DOHH2 (cell line): ENCODE measurements at regions not wholly inside any gene's neighbourhood (a gene's known extent, or its start where the extent isn't known, plus 50 kb on each side); places are given as distances from the start of the nearest gene placed in this dataset.

Source experiments
- H3F3A ChIP-seq: fragments of 200-600 bp; sonication (generic), shearing (Covaris generic); 2 replicates; pipeline ENCODE4 v1.6.0; 2016; ENCODE audit warnings: antibody characterized with exemption, mild to moderate bottlenecking; ENCODE audit not compliant: control insufficient read depth, insufficient read depth
- H3K27ac ChIP-seq: fragments of 200-600 bp; sonication (generic); 2 replicates; pipeline ENCODE4 v1.5.1; 2014; ENCODE audit warnings: low read depth, mild to moderate bottlenecking, low read length, moderate library complexity
- H3K27me3 ChIP-seq: fragments of 200-600 bp; sonication (generic); 2 replicates; pipeline ENCODE4 v1.6.1; 2014; ENCODE audit warnings: mild to moderate bottlenecking, low read length, mixed read lengths; ENCODE audit not compliant: control insufficient read depth
- H3K36me3 ChIP-seq: fragments of 200-600 bp; sonication (generic); 2 replicates; pipeline ENCODE4 v1.6.1; 2014; ENCODE audit warnings: mild to moderate bottlenecking, low read length, moderate library complexity, mixed read lengths; ENCODE audit not compliant: control insufficient read depth
- H3K4me1 ChIP-seq: fragments of 200-600 bp; sonication (generic); 2 replicates; pipeline ENCODE4 v1.6.1; 2014; ENCODE audit warnings: mild to moderate bottlenecking, low read length, mixed read lengths; ENCODE audit not compliant: control insufficient read depth
- H3K4me2 ChIP-seq: fragments of 200-600 bp; sonication (generic); 2 replicates; pipeline ENCODE4 v1.6.0; 2014; ENCODE audit warnings: mild to moderate bottlenecking, low read length, moderate library complexity
- H3K4me3 ChIP-seq: fragments of 200-600 bp; sonication (generic); 2 replicates; pipeline ENCODE4 v1.5.1; 2014; ENCODE audit warnings: mild to moderate bottlenecking, low read length, mixed read lengths
- H3K79me2 ChIP-seq: fragments of 200-600 bp; sonication (generic); 2 replicates; pipeline ENCODE4 v1.6.1; 2014; ENCODE audit warnings: mild to moderate bottlenecking, low read length, mixed read lengths; ENCODE audit not compliant: control insufficient read depth
- H3K9me2 ChIP-seq: fragments of 200-600 bp; sonication (generic); replicated peaks from 2 replicates; pipeline ENCODE4 v1.6.1; 2014; ENCODE audit warnings: mild to moderate bottlenecking, low read length, mixed read lengths; ENCODE audit not compliant: control insufficient read depth
- H3K9me3 ChIP-seq: fragments of 200-600 bp; sonication (generic); 2 replicates; pipeline ENCODE4 v1.6.1; 2014; ENCODE audit warnings: antibody characterized with exemption, low read length, mixed read lengths; ENCODE audit not compliant: control insufficient read depth, insufficient read depth
- H4K20me1 ChIP-seq: fragments of 200-600 bp; sonication (generic); 2 replicates; pipeline ENCODE4 v1.6.0; 2014; ENCODE audit warnings: low read depth, mild to moderate bottlenecking, antibody characterized with exemption, low read length, moderate library complexity; ENCODE audit not compliant: control insufficient read depth, insufficient read depth
- EZH2phosphoT487 ChIP-seq: fragments of 200-600 bp; sonication (generic); IDR thresholded peaks from 2 replicates; pipeline ENCODE4 v1.6.1; 2017; ENCODE audit warnings: borderline replicate concordance, mild to moderate bottlenecking, antibody characterized with exemption, low read length, moderate library complexity, mixed read lengths
- TF ChIP-seq, protein P1 (sequence below): fragments of 200-600 bp; sonication (generic); IDR thresholded peaks from one replicate; pipeline ENCODE4 v1.5.1; 2014; ENCODE audit warnings: antibody characterized with exemption, mild to moderate bottlenecking, low read depth, low read length; ENCODE audit not compliant: poor library complexity, severe bottlenecking

- H3K27ac ChIP-seq, result no peak overlapping the region
- H4K20me1 ChIP-seq, result no peaks in the 10 kb centered on the region
- no peaks in the 10 kb centered on the region for H3K36me3 ChIP-seq
- no peak for TF ChIP-seq EZH2phosphoT487
- TF ChIP-seq, protein P1, sequence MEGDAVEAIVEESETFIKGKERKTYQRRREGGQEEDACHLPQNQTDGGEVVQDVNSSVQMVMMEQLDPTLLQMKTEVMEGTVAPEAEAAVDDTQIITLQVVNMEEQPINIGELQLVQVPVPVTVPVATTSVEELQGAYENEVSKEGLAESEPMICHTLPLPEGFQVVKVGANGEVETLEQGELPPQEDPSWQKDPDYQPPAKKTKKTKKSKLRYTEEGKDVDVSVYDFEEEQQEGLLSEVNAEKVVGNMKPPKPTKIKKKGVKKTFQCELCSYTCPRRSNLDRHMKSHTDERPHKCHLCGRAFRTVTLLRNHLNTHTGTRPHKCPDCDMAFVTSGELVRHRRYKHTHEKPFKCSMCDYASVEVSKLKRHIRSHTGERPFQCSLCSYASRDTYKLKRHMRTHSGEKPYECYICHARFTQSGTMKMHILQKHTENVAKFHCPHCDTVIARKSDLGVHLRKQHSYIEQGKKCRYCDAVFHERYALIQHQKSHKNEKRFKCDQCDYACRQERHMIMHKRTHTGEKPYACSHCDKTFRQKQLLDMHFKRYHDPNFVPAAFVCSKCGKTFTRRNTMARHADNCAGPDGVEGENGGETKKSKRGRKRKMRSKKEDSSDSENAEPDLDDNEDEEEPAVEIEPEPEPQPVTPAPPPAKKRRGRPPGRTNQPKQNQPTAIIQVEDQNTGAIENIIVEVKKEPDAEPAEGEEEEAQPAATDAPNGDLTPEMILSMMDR, result no peak
- H3K27me3 ChIP-seq, result no peaks in the 10 kb centered on the region
- H3K4me3 ChIP-seq, result no peak overlapping the region
- H3F3A ChIP-seq, result no peaks in the 10 kb centered on the region
- H3K4me2 ChIP-seq, result no peak overlapping the region
- no peaks in the 10 kb centered on the region for H3K79me2 ChIP-seq
- 0 out of 2 replicates have a peak, but pooled peaks cover 5% of the 10 kb centered on the region for H3K4me1 ChIP-seq
- peaks cover 10% of the 10 kb centered on the region; the same call in 1 of the 2 replicates for H3K9me3 ChIP-seq
- no peaks in the 10 kb centered on the region for H3K9me2 ChIP-seq
Observed at GRCh38 chr12:126768517-126768916, 1498.5 kb upstream of the TMEM132C start.

DNA sequence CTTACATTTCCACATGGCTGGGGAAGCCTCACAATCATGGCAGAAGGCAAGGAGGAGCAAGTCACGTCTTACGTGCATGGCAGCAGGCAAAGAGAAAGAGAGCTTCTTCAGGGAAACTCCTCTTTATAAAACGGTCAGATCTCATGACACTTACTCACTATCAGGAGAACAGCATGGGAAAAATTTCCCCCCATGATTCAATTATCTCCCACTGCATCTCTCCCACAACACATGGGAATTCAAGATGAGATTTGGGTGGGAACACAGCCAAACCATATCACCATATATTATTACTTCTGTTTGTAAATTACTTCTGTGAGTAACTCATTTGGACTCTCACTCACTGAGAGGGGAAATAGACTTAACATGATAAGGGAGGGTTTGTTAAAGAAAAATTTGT lies 1496.8 kb upstream of the TMEM132C start:
- no peaks in the 10 kb centered on the region for H3F3A ChIP-seq

DNA sequence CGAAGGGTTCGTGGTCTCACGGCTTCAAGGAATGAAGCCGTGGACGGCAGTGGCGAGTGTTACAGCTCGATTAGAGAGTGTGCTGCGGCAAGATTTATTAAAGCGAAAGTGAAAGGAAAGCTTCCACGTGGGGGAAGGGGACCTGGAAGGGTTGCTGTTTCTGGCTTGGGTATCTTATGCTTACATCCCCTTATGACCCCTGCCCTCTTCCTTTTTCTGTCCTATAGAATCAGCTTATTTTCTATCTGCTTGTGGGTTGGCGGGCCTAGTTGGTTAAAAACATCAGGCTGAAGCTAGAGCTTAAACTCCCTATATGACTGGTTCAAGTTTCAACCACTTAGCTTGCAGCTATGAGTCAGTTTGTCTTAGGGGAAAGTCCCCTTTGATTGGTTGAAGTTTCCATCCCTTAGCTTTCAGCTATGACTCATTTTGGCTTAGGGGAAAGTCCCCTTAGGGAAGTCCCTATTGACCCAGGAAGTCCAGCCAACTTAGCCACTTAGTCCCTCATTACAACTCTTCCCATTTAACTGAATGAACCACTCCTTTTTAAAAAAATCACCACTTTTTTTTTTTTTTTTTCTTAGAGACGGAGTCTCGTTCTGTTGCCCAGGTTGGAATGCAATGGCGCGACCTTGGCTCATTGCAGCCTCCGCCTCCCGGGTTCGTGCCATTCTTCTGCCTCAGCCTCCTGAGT lies 1494.7 kb upstream of the TMEM132C start:
- Histone ChIP-seq H3K9me2 (no peaks in the 10 kb centered on the region), H3K4me2 (peak overlapping the region; percentile 52)

More for the DNA sequence above, 1496.8 kb upstream of the TMEM132C start:
- no peak overlapping the region for H3K4me3 ChIP-seq
- H4K20me1 ChIP-seq, result no peaks in the 10 kb centered on the region
- no peak overlapping the region for H3K4me2 ChIP-seq
- 0 out of 2 replicates have a peak, but pooled peaks cover 5% of the 10 kb centered on the region for H3K4me1 ChIP-seq
- no peaks in the 10 kb centered on the region for H3K79me2 ChIP-seq
- no peaks in the 10 kb centered on the region for H3K9me2 ChIP-seq
- no peaks in the 10 kb centered on the region for H3K36me3 ChIP-seq
- TF ChIP-seq, protein P1, result no peak
- TF ChIP-seq EZH2phosphoT487, result no peak
- no peaks in the 10 kb centered on the region for H3K27me3 ChIP-seq
- H3K9me3 ChIP-seq, result peaks cover 10% of the 10 kb centered on the region; the same call in 1 of the 2 replicates
- H3K27ac ChIP-seq, result no peak overlapping the region

More for the DNA sequence above, 1494.7 kb upstream of the TMEM132C start:
- Histone ChIP-seq H3K9me3 (peaks cover 5% of the 10 kb centered on the region; the same call in 1 of the 2 replicates), H3K4me3 (peak overlapping the region; percentile 44), H3K27me3 (no peaks in the 10 kb centered on the region), H3K79me2 (no peaks in the 10 kb centered on the region), H4K20me1 (no peaks in the 10 kb centered on the region), H3K36me3 (no peaks in the 10 kb centered on the region), H3K4me1 (0 out of 2 replicates have a peak, but pooled peaks cover 5% of the 10 kb centered on the region), H3K27ac (no peak overlapping the region), H3F3A (no peaks in the 10 kb centered on the region)
- no peak for TF ChIP-seq EZH2phosphoT487
- TF ChIP-seq, protein P1, result no peak
